ENCODE measurements at regions not wholly inside any gene's neighbourhood (a gene's known extent, or its start where the extent isn't known, plus 50 kb on each side); places are given as distances from the start of the nearest gene placed in this dataset.

DNA sequence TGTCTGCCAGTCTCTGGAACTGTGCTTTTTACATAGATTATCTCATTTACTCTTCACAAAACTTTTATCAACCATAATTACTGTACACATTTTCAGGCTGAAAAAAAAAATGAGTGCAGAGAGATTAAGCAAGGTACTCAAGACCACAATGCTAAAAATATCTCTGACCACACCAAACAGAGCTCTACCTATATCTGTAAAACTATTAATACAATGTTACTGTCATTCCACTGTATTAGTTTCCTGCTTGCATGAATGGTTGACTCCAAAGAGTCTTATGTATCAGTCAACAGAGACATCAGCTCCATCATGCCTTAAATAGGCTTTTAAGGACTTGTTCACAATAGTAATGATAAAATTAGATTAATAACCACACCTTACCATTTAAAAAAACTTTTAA lies 134.7 kb upstream of the CCDC150 start:
- TF ChIP-seq, protein P1, sequence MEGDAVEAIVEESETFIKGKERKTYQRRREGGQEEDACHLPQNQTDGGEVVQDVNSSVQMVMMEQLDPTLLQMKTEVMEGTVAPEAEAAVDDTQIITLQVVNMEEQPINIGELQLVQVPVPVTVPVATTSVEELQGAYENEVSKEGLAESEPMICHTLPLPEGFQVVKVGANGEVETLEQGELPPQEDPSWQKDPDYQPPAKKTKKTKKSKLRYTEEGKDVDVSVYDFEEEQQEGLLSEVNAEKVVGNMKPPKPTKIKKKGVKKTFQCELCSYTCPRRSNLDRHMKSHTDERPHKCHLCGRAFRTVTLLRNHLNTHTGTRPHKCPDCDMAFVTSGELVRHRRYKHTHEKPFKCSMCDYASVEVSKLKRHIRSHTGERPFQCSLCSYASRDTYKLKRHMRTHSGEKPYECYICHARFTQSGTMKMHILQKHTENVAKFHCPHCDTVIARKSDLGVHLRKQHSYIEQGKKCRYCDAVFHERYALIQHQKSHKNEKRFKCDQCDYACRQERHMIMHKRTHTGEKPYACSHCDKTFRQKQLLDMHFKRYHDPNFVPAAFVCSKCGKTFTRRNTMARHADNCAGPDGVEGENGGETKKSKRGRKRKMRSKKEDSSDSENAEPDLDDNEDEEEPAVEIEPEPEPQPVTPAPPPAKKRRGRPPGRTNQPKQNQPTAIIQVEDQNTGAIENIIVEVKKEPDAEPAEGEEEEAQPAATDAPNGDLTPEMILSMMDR (IDR thresholded peaks at IDR 0.05; ENCODE audit: low read depth, low read length): no peak
- no peak for DNase-seq (ENCODE audit: extremely low read depth, low read depth)

DNA sequence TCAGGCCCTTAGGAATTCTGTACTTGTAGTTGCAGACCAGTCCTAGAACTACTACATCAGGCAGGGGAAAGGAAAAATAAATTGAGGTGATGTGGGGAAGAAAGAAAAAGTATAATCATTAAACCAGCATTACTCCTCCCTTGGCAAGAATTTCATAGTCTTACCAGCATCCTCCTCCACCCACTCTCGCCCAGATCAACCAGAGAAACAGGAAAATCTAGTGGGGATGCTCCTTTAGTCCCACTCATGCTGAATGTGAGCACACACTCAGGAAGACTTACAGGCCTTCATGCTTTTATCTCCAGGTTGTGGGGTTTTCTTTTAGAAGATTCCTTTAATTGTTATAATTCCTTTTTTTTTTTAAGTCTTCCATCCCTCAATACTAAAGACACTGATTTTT lies 129.3 kb upstream of the CCDC150 start:
- DNase-seq (ENCODE audit: extremely low read depth, low read depth): no peak
- TF ChIP-seq, protein P1 (IDR thresholded peaks at IDR 0.05; ENCODE audit: low read depth, low read length): no peak

DNA sequence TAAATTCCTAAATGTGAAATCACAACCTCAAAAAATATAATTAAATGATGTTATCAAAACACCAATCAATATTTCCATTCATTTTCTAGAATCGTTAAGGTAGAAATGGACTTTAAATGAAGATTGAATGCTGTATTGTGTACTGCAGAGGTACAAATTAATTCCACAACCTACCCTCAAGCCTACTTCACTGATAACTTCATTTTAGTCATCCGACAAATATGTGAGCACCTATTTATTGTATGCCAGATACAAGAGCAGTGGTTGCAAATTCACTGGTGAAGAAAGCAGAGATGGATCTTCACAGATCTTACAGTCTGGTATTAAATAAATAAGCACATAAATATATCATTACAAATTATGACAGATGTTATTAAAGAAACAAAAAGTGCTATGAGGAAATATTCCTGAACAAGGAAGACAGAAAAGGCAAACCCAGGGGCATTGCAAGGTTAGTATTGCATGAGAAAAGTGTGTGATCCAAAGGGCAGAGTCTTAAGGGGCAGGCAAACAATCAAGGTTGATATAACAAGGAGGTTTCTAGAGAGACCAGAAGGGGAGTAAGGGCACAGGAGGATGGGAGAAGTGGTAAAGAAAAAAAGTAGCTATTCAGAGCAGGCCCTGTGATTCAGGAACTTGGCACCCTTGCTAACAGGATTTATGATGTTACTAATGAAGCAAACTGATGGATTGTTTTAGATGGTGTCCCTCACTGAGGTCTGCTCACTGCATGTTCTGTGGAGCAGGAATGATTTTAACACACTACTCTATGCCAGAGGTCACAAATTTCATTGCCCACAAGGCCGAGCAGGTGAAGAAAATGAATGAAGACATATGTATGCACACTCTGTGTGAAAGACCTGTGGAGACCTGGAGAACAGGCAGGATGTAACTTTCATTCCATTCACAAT lies 128.0 kb upstream of the CCDC150 start:
- no peak for DNase-seq (ENCODE audit: extremely low read depth, low read depth)
- TF ChIP-seq, protein P1 (IDR thresholded peaks at IDR 0.05; ENCODE audit: low read depth, low read length): no peak

DNA sequence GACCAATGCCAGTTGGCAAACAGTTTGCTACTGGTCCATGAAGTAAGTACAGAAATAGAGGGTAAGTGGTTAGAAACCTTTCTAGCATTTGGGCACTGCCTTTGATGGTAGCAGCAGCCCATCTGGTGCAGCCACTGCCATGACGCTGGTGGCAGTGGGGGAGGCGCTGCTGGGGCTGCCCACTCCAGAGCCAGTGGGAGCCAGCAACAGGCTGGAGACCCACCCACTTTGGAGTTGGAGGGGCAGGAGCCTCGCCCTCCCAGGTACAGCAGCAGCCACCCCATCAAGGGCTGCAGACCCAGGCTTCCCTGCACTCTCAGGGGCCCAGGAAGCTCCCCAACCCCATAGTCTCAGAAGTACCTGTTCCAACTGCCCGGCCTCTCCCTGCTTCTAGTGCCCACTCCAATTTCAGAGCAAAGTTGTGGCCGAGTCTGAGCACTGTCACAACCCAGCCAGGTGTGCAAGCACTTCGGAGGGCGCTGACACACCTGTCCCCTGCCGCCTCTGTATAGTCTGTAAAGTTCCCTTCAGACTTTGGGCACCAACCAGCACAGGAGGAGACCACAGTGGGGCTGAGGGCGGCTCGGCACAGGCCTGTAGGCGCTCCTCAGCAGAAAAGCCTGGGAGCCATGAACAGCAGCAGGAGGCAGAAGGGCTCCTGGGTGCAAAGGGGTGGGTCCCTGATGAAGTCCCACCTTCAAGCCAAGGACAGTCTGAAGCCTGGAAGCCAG lies 125.6 kb upstream of the CCDC150 start:
- TF ChIP-seq, protein P1 (IDR thresholded peaks at IDR 0.05; ENCODE audit: low read depth, low read length): no peak
- no peak for DNase-seq (ENCODE audit: extremely low read depth, low read depth)

DNA sequence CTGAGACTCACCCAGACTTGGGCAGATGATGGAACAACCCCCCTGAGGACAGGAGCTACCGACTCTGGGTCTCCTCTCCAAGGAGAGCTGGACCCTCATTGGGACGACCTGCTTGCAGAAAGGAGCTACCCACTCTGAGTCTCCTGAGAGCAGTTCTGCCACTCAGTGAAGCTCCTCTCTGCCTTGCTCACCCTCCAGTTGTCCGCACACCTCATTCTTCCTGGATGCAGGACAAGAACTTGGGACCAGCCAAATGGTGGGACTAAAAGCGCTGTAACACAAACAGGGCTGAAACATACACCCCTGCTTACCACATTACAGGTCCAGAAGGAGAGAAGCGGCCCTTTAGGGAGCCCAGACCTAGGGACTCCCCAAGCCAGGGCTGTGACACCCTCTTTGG lies 124.9 kb upstream of the CCDC150 start:
- TF ChIP-seq, protein P1 (IDR thresholded peaks at IDR 0.05; ENCODE audit: low read depth, low read length): no peak

DNA sequence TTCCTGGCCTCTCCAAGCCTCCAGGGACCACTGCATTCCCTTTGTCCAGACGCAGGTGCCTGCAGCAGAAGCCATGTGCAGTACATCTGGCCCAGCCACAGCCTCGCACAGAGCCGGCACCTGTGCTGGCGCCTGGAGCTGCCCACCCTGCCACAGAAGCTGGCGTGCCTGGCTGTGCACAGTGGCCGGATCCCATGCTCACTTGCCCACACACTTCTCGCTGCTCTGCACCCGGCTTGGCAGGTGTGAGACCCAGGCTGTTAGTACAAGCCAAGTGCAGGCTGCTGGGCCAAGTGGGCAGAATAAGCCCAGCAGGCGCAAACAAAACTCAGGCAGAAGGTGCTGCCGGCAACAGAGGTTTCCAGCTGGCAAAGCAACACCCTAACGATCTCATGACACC lies 124.5 kb upstream of the CCDC150 start:
- no peak for DNase-seq (ENCODE audit: extremely low read depth, low read depth)
- TF ChIP-seq, protein P1 (IDR thresholded peaks at IDR 0.05; ENCODE audit: low read depth, low read length): no peak

More for the DNA sequence above, 124.9 kb upstream of the CCDC150 start:
- no peak for DNase-seq (ENCODE audit: extremely low read depth, low read depth)

DNA sequence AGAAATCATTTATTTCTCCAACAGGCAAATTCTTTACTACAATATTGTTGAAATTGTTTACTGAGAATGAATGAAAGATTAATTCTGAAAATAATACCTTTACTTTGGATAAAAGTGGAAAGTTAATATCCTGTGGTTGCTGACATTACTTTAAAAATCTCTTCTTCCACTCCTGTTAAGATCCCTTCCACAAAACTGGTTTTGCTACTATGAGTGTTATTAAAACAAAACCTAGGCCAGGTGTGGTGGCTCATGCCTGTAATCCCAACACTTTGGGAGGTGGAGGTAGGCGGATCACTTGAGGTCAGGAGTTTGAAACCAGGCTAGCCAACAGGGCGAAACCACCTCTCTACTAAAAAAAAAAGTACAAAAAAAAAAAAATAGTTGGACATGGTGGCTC lies 123.9 kb upstream of the CCDC150 start:
- no peak for DNase-seq (ENCODE audit: extremely low read depth, low read depth)
- TF ChIP-seq, protein P1 (IDR thresholded peaks at IDR 0.05; ENCODE audit: low read depth, low read length): no peak
